Fibroblast of lung (primary cell): ENCODE measurements at regions not wholly inside any gene's neighbourhood (a gene's known extent, or its start where the extent isn't known, plus 50 kb on each side); places are given as distances from the start of the nearest gene placed in this dataset.

Source experiments
- DNase-seq, 2 donors: peaks; one replicate each; pipeline versions ENCODE4 v3.0.0 to v3.0.0-alpha.2; 2010; ENCODE audit warnings: low read depth in 2 of 2
- H2AFZ ChIP-seq: 2 replicates; pipeline ENCODE4 v1.5.1; 2012; ENCODE audit warnings: low read length, control low read depth, inconsistent platforms
- H3K27ac ChIP-seq: 2 replicates; pipeline ENCODE4 v1.5.1; 2011; ENCODE audit warnings: low read length, control low read depth; ENCODE audit not compliant: insufficient read depth
- H3K27me3 ChIP-seq: 2 replicates; pipeline ENCODE4 v1.5.1; 2011; ENCODE audit warnings: mild to moderate bottlenecking, low read length; ENCODE audit not compliant: control insufficient read depth, insufficient read depth
- H3K36me3 ChIP-seq: 2 replicates; pipeline ENCODE4 v1.5.1; 2011; ENCODE audit warnings: low read length; ENCODE audit not compliant: control insufficient read depth, insufficient read depth
- H3K4me1 ChIP-seq: 2 replicates; pipeline ENCODE4 v1.5.1; 2011; ENCODE audit warnings: low read length; ENCODE audit not compliant: control insufficient read depth, insufficient read depth; ENCODE audit errors: extremely low read depth
- H3K4me2 ChIP-seq: 2 replicates; pipeline ENCODE4 v1.5.1; 2011; ENCODE audit warnings: low read length, control low read depth; ENCODE audit not compliant: insufficient read depth; ENCODE audit errors: extremely low read depth
- H3K4me3 ChIP-seq, 4 experiments: fragments of 200-600 bp in 1 of 4; sonication (generic) in 1 of 4; replicated peaks in 1 of 4; 2 replicates each; pipeline ENCODE4 v1.5.1; 2011 to 2016; ENCODE audit warnings: low read length in 4 of 4, low read depth in 3 of 4, mild to moderate bottlenecking in 3 of 4, control low read depth in 2 of 4, inconsistent platforms in 1 of 4, mixed read lengths in 1 of 4; ENCODE audit not compliant: insufficient read depth in 1 of 4; ENCODE audit errors: control extremely low read depth in 1 of 4
- H3K79me2 ChIP-seq: 2 replicates; pipeline ENCODE4 v1.5.1; 2012; ENCODE audit warnings: mild to moderate bottlenecking, low read length, inconsistent platforms; ENCODE audit not compliant: control insufficient read depth, insufficient read depth
- H3K9ac ChIP-seq: 2 replicates; pipeline ENCODE4 v1.5.1; 2011; ENCODE audit warnings: mild to moderate bottlenecking, low read length, control low read depth; ENCODE audit not compliant: insufficient read depth
- H3K9me3 ChIP-seq: 2 replicates; pipeline ENCODE4 v1.5.1; 2012; ENCODE audit warnings: low read depth, low read length; ENCODE audit not compliant: control insufficient read depth, insufficient read depth
- H4K20me1 ChIP-seq: 2 replicates; pipeline ENCODE4 v1.5.1; 2011; ENCODE audit warnings: low read length; ENCODE audit not compliant: control insufficient read depth, insufficient read depth; ENCODE audit errors: extremely low read depth
- EZH2 ChIP-seq: IDR thresholded peaks from 2 replicates; pipeline ENCODE4 v1.5.1; 2012; ENCODE audit warnings: low read length, control low read depth, mild to moderate bottlenecking; ENCODE audit errors: missing control alignments
- TF ChIP-seq, protein P1 (sequence below), 2 donors: IDR thresholded peaks in 1 of 2; conservative IDR thresholded peaks in 1 of 2; 1 replicate in 1 of 2; 2 replicates in 1 of 2; pipeline ENCODE4 v1.5.1; 2011 to 2012; ENCODE audit warnings: low read length in 2 of 2, control low read depth in 1 of 2, inconsistent platforms in 1 of 2, low read depth in 1 of 2, mild to moderate bottlenecking in 1 of 2

DNA sequence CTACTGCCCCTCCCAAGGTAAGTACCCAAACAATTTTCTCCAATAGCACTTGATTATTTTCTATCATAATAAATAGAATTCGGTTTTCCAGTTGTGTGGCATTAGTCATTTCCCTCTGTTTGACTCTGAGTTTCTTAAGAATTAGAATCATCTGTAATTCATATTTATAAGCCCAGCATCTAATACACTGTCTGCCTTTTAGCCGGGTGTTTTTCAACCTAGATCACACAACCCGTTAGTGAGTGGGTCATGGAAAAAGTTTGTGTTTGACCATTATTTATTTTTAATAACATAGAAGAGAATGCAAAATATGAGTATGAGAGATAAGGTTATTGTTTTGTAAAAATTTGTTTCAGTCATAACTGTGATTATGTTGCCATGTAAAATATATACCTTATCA, 701.6 kb downstream of the RFPL4B start:
- no peak overlapping the region for H3K27ac ChIP-seq
- peaks cover 15% of the 10 kb centered on the region for H3K4me1 ChIP-seq
- H3K4me2 ChIP-seq, result no peak overlapping the region
- H3K79me2 ChIP-seq, result no peaks in the 10 kb centered on the region
- TF ChIP-seq, protein P1, sequence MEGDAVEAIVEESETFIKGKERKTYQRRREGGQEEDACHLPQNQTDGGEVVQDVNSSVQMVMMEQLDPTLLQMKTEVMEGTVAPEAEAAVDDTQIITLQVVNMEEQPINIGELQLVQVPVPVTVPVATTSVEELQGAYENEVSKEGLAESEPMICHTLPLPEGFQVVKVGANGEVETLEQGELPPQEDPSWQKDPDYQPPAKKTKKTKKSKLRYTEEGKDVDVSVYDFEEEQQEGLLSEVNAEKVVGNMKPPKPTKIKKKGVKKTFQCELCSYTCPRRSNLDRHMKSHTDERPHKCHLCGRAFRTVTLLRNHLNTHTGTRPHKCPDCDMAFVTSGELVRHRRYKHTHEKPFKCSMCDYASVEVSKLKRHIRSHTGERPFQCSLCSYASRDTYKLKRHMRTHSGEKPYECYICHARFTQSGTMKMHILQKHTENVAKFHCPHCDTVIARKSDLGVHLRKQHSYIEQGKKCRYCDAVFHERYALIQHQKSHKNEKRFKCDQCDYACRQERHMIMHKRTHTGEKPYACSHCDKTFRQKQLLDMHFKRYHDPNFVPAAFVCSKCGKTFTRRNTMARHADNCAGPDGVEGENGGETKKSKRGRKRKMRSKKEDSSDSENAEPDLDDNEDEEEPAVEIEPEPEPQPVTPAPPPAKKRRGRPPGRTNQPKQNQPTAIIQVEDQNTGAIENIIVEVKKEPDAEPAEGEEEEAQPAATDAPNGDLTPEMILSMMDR (conservative IDR thresholded peaks at IDR 0.05 in 1 of 2, IDR thresholded peaks at IDR 0.05 in 1 of 2; ENCODE audit: low read depth in 1 of 2, low read length in 2 of 2), result no peak
- no peak for TF ChIP-seq EZH2
- no peak overlapping the region for H3K9ac ChIP-seq
- DNase-seq, result peak in 1 of 2 donors; percentile 42
- H3K4me3 ChIP-seq, result no peak overlapping the region
- H3K9me3 ChIP-seq, result no peaks in the 10 kb centered on the region
- no peaks in the 10 kb centered on the region for H3K36me3 ChIP-seq
- no peaks in the 10 kb centered on the region for H4K20me1 ChIP-seq
- H2AFZ ChIP-seq, result no peak overlapping the region
- no peaks in the 10 kb centered on the region for H3K27me3 ChIP-seq

DNA sequence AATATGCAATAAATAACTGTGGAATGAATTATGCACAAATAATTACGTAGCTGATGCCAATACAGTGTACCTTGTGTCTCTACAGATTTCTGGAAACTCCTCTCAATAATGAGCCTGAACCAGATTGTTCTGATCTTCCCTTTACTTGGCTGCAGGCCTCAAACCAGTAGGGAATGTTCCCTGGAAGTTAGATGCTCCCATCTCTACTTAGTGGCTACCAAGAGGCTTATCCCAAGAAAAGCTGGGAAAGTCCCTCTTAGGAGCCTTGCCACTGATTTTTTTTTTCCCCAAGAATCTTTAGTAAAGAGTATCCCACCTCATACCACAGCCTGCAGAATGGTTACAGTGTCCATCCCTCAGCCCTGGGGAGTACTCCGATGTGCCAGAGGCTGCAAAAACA, 702.1 kb downstream of the RFPL4B start:
- no peak overlapping the region for H3K27ac ChIP-seq
- H3K36me3 ChIP-seq, result no peaks in the 10 kb centered on the region
- H3K4me1 ChIP-seq, result peaks cover 15% of the 10 kb centered on the region
- DNase-seq, result peak in 1 of 2 donors; percentile 49
- no peaks in the 10 kb centered on the region for H3K9me3 ChIP-seq
- TF ChIP-seq, protein P1 (conservative IDR thresholded peaks at IDR 0.05 in 1 of 2, IDR thresholded peaks at IDR 0.05 in 1 of 2; ENCODE audit: low read depth in 1 of 2, low read length in 2 of 2), result no peak
- no peak for TF ChIP-seq EZH2
- no peaks in the 10 kb centered on the region for H3K79me2 ChIP-seq
- no peaks in the 10 kb centered on the region for H4K20me1 ChIP-seq
- H3K4me3 ChIP-seq, result no peak overlapping the region
- H3K4me2 ChIP-seq, result no peak overlapping the region
- no peak overlapping the region for H3K9ac ChIP-seq
- H2AFZ ChIP-seq, result no peak overlapping the region
- H3K27me3 ChIP-seq, result no peaks in the 10 kb centered on the region

DNA sequence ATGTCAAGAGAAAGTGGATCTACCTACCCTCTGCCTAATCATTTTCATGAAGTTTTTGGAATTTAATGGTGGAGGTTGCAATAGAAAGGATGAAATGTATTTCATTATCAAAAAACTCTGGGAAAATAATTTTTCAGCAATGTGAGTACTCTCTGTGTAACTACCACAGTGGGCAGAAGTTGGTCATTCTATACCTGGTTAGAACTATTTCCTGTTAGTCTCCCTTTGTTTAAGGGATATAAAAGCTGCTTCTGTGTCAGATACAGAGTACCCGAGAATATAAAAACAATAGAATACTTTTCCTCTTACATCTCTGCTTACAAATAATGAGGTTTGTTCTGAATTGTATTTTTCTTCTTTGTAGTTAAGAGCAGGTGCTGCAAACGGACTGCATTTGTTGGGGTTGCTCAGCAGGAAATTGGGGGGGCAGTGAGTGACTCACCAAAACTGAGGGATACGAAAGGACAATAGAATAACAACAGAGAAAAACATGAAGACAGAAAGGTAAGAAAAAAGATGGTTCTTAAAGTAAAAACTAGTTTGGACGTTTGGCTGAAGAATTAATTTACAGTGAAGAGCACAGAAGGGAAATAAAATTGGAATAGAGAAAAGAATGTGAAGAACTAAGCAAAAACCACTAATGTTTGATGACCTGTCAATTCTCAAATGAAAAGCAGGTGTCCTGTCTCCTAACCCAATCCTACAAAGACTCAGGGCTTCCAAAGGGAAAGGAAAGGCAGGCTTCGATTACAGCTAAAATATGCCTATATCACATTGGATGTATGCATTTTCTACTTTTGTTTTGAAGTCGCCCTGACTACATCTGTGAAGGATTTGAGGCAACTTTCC, 703.1 kb downstream of the RFPL4B start:
- no peaks in the 10 kb centered on the region for H4K20me1 ChIP-seq
- TF ChIP-seq EZH2, result no peak
- H2AFZ ChIP-seq, result no peak overlapping the region
- H3K4me2 ChIP-seq, result peak overlapping the region; percentile 48
- H3K79me2 ChIP-seq, result no peaks in the 10 kb centered on the region
- no peaks in the 10 kb centered on the region for H3K9me3 ChIP-seq
- no peak overlapping the region for H3K27ac ChIP-seq
- DNase-seq, result peak in 1 of 2 donors; percentile 64
- no peaks in the 10 kb centered on the region for H3K27me3 ChIP-seq
- peaks cover 15% of the 10 kb centered on the region for H3K4me1 ChIP-seq
- H3K36me3 ChIP-seq, result no peaks in the 10 kb centered on the region
- H3K4me3 ChIP-seq, result no peak overlapping the region
- H3K9ac ChIP-seq, result no peak overlapping the region
